Lower leg skin (tissue), 3 donors: ENCODE measurements at regions not wholly inside any gene's neighbourhood (a gene's known extent, or its start where the extent isn't known, plus 50 kb on each side); places are given as distances from the start of the nearest gene placed in this dataset.

Source experiments
- CTCF ChIP-seq, 3 donors: fragments of 450-650 bp; IDR thresholded peaks; one replicate each; pipeline ENCODE4 v1.5.1; 2016; ENCODE audit warnings: antibody characterized with exemption in 3 of 3, mild to moderate bottlenecking in 3 of 3, moderate library complexity in 2 of 3
- POLR2A ChIP-seq, 2 donors: fragments of 450-650 bp; IDR thresholded peaks; one replicate each; pipeline ENCODE4 v1.6.1; 2016 to 2017; ENCODE audit warnings: antibody characterized with exemption in 2 of 2, mild to moderate bottlenecking in 1 of 2, moderate library complexity in 1 of 2

- TF ChIP-seq POLR2A (IDR thresholded peaks at IDR 0.05), result no peak
- TF ChIP-seq CTCF (IDR thresholded peaks at IDR 0.05), result no peak
Measured at GRCh38 chr3:161946443-161946960, 449.9 kb downstream of the OTOL1 start.
